Globus pallidus (tissue), 1 donor: ENCODE measurements at regions not wholly inside any gene's neighbourhood (a gene's known extent, or its start where the extent isn't known, plus 50 kb on each side); places are given as distances from the start of the nearest gene placed in this dataset.

Experiments
- DNase-seq: peaks from one replicate; pipeline ENCODE4 v3.0.0-alpha.2; 2015; ENCODE audit warnings: low spot score

- DNase-seq, result no peak
Measured at GRCh38 chr10:132115732-132116131, 50.0 kb downstream of the JAKMIP3 start.

GRCh38 chr10:132117146-132117545, 51.4 kb downstream of the JAKMIP3 start:
- no peak for DNase-seq

GRCh38 chr10:132117636-132118190, 52.0 kb downstream of the JAKMIP3 start:
- no peak for DNase-seq

- no peak for DNase-seq
Measured at GRCh38 chr10:132118366-132118765, 52.6 kb downstream of the JAKMIP3 start.

- no peak for DNase-seq
Measured at GRCh38 chr10:132120200-132120599, 54.5 kb downstream of the JAKMIP3 start.

- DNase-seq, result no peak
Measured at GRCh38 chr10:132120734-132121510, 55.2 kb downstream of the JAKMIP3 start.

- DNase-seq, result no peak
Measured at GRCh38 chr10:132121511-132121830, 55.7 kb downstream of the JAKMIP3 start.

- DNase-seq, result no peak
Measured at GRCh38 chr10:132122097-132122861, 56.5 kb downstream of the JAKMIP3 start.

- DNase-seq, result no peak
Measured at GRCh38 chr10:132122939-132123445, 57.2 kb downstream of the JAKMIP3 start.

- no peak for DNase-seq
Measured at GRCh38 chr10:132123606-132124005, 57.9 kb downstream of the JAKMIP3 start.

- no peak for DNase-seq
Measured at GRCh38 chr10:132124201-132124920, 58.6 kb downstream of the JAKMIP3 start.

GRCh38 chr10:132129431-132129830, 57.3 kb upstream of the DPYSL4 start:
- no peak for DNase-seq

GRCh38 chr10:132130286-132131265, 56.2 kb upstream of the DPYSL4 start:
- DNase-seq, result no peak

- no peak for DNase-seq
Measured at GRCh38 chr10:132131581-132132420, 54.9 kb upstream of the DPYSL4 start.

GRCh38 chr10:132132421-132132841, 54.3 kb upstream of the DPYSL4 start:
- DNase-seq, result peak; percentile 59

- peak; percentile 30 for DNase-seq
Measured at GRCh38 chr10:132133005-132133404, 53.7 kb upstream of the DPYSL4 start.

GRCh38 chr10:132133449-132134240, 53.1 kb upstream of the DPYSL4 start:
- DNase-seq, result no peak

GRCh38 chr10:132134241-132135052, 52.3 kb upstream of the DPYSL4 start:
- DNase-seq, result no peak
